SIG-M5 treated with dmso at 0.1 percent for 504 hours (cell line): ENCODE measurements at regions not wholly inside any gene's neighbourhood (a gene's known extent, or its start where the extent isn't known, plus 50 kb on each side); places are given as distances from the start of the nearest gene placed in this dataset.

Experiments
- DNase-seq: peaks from one replicate; lab custom pipeline; 2025; ENCODE audit not compliant: unreplicated experiment; lab: John Stamatoyannopoulos, UW

DNA sequence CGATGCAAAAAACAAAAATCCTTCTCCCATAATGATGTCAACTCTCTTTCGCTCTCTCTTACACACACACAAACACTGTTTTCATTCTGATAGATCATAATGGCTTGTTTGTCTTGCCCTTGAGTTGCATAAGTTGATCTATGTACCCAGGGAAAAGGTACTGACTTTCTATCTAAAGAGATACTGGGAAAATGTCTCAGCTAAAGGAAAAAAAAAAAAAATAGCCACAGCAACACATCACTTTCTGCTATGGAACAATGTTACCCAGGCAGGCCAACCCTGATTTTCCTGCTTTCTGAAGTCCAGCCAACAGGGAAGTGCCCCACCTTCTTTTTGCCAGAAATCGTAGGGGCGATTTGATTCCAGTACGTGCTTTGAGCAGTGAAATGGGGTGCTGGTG is 212.6 kb upstream of the ACTBL2 start:
- DNase-seq, result no peak

DNA sequence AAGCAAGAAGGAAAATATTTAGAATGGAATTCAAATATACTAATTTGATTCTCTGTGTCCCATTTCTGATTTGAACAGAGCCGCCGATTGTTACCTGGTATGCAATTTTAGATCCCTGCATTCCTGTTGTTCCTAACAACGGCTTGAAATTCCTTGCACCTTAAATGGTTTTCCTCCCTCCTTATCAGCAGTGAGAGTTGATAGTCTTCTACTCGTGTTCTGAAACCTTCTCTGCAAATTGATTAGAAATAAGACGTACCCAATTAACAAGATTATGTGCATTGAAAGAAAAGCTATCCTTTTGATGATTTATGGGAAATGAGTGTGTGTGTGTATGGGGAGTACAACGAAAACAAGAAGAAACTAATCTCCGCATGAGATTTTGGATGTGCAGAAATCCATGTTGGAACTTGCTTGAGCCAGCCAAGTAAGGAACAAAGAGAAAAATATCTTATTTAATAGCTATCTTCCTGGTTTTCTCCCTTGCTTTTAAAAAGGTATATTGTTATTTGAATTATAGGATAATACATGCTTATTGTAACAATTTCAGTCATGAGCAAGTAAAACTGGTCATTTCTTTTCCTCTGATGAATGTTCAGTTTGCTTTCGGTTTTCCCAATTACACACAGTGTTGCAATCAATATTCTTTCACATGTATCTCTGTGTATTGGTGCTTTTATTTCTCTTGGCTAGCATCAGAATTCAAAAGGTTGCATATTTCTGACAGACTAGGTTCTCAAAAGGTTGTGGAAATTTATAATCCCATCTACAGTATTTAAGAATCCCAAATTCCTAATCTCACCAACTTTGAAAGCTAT is 211.1 kb upstream of the ACTBL2 start:
- DNase-seq, result no peak

- DNase-seq, result peak; percentile 56
Measured at GRCh38 chr5:57692582-57693487, 210.2 kb upstream of the ACTBL2 start.

GRCh38 chr5:57690724-57691123 is 208.1 kb upstream of the ACTBL2 start:
- DNase-seq, result no peak

DNA sequence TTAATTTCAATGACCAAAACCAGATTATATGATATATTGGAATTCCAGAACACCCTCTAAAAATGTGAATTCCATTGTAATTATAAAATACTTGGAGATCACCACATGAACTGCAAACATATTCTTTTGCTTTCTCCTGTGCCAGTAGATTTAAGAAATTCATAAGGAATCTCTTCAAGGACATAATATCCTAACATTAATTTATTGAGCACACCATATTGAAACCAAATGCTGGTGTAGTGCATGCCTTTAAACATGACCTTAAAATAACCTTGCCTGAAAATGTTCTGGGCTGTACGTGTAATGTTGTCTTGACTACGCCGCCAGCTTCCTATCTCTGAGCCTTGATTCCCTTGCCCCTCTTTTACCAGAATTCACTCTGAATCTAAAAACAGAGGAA is 205.0 kb upstream of the ACTBL2 start:
- DNase-seq, result no peak

DNA sequence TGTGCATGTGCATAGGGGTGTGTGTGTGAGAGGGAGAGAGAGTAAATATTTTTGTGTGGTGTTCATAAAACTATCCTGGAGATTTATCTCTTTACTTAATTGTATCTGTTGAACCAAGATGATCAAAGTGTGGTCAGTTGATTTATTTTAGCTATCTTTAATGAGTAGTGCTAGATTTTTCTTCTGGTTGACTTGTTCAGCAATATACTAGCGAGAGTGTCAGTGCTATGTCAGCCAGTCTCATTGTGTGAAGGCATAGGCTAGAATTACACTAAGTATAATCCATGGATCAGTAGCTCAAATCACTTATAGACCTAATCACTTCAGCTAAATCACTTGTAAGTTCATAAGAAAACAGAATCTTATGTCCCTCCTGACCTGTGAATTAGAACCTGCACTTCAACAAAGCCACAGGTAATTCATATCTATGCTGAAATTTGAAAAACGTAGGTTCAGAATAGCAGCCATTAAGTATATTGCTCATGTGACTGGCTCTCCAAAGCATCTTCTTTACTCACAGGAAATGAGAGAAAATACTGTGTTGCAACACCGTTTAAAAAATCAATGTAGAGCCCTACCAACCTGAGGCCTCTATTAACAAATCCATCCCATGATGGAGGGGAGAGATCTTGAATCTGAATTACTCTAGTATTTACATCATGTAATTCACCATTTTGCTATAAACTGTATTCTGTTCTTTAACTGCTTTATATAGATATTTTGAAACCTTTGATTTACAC is 203.1 kb upstream of the ACTBL2 start:
- DNase-seq, result no peak

DNA sequence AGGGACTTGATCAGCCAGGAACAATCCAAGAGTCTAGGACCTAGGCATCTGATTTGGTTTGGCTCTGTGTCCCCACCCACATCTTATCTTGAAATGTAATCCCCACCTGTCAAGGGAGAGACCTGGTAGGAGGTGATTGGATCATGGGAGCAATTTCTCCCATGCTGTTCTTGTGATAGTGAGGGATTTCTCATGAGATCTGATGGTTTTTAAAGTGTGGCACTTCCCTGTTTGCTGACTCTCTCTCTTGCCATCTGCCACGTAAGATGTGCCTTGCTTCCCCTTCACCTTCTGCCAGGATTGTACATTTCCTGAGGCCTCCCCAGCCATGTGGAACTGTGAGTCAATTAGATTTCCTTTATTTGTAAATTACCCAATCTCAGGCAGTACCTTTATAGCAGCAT is 201.7 kb upstream of the ACTBL2 start:
- no peak for DNase-seq

DNA sequence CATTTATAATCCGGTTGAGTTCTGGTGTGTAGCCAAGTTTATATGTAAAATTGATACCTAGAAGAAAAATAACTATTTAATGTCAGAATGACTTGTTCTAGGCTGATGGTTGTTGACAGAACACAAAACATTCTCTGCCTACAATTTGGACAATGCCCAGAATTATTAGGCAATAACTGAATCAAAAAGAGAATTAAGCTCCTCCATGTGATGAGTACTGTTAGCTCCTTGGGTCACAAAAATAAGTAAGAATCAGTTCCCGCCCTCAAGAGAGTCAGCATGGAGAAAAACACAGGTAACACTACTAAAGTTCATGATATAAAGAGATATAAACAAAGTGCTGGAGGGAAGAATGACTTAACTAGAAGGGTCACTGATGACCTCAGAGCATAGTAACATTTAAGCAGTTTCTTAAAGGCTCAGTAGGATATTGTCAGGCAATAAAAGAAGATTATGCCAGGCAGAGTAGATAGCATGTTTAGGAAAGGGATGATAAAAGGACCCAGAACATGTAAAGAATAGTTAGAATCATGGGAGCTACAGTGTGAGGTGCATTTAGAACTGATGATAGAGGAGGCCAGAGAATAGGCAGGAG is 200.5 kb upstream of the ACTBL2 start:
- no peak for DNase-seq

- no peak for DNase-seq
Measured at GRCh38 chr5:57681942-57682341, 199.3 kb upstream of the ACTBL2 start.

GRCh38 chr5:57680686-57681085 is 198.1 kb upstream of the ACTBL2 start:
- no peak for DNase-seq

GRCh38 chr5:57677235-57677634 is 194.6 kb upstream of the ACTBL2 start:
- no peak for DNase-seq

DNA sequence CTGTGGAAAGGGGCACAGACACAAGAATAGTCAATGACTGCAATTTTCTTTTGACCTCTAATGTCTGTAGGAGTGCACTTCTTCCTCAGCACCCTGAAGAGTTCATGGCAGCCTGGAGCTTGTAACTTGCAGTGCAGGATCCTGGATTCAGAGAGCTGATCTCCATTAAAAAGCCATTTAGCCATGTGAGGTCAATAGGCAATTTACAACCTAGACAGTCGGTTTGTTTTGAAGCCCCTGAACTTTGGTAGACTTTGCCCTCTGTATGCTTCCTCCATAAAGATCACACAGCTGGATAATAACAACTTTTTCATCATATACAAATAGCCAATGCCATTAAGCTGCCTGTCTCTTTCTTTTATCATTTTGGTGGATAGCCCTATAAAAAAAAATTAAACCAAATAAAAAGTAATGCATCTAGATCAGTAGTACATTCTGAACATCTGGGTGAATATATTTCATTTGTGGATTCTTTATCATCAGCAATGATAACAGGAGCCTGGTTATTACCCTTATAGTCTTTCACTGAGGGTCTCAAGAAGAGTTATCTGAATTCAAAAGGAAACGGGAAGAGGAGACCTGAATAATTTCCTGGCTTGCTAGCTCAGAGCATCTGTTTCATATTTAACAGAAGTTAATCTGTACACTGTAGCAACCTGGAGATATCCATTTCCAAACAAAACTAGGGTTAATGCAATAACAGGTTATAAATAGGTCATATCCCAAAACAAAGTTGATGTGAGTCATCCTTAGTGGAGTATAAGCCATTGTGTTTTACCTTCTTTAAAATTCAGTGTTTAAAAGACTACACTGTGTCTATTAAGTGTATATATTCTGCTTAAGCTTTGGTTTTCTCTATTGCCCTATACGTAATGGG is 193.8 kb upstream of the ACTBL2 start:
- no peak for DNase-seq

- DNase-seq, result no peak
Measured at GRCh38 chr5:57675236-57675635, 192.6 kb upstream of the ACTBL2 start.

DNA sequence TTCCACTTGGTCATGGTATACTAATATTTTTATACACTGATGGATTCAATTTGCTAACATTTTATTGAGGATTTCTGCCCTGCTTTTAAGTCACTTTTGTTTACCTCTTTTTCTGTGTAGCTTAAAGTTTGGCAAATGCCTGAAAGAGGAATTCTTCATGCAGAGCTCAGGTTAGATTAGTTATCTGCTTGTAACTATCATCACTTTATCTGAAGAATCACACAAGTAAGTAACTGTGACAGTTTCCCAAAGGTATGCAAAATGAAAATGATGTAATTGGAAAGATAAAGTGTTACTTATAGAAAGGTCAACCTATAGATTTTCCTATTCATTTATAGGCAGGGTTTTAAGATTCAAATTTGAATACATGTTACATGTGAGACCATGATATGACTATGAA is 188.8 kb upstream of the ACTBL2 start:
- DNase-seq, result no peak

- no peak for DNase-seq
Measured at GRCh38 chr5:57666582-57666981, 184.0 kb upstream of the ACTBL2 start.

DNA sequence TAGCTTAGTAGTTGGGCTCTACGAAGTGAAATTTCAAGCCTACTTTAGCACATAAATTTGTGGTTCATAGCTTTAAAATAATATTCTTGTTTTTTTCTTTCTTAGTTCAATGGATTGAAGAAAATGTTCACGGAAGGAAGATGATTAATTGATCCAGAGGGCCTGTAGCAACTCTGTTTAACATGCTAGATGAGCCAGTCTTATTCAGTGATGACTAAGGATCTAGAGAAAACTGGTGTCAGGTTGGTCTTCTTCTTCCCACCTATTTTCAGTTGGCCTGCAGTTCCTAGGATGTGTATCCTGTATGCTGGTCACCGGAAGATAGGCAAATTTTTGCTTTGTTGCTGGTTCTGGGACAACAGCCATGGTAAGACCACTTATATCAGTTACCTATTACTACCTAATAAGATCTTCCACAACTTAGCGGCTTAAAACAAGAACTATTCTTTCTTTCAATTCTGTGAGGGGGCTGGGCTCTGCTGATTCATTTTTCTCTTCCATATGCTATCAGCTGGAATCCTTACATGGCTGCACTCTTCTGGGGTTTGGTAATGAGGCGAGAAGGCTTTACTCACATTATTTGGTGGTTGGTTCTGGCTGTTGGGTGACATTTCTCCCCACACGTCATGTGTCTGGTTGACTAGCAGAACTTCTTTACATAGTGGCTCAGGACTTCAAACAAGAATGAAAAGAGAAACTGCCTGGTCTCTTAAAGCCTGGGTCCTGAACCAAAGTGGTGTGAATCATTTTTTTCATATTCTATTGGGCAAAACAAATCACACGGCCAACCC is 182.7 kb upstream of the ACTBL2 start:
- no peak for DNase-seq

- DNase-seq, result no peak
Measured at GRCh38 chr5:57664700-57665099, 182.1 kb upstream of the ACTBL2 start.

GRCh38 chr5:57663466-57663865 is 180.9 kb upstream of the ACTBL2 start:
- no peak for DNase-seq

DNA sequence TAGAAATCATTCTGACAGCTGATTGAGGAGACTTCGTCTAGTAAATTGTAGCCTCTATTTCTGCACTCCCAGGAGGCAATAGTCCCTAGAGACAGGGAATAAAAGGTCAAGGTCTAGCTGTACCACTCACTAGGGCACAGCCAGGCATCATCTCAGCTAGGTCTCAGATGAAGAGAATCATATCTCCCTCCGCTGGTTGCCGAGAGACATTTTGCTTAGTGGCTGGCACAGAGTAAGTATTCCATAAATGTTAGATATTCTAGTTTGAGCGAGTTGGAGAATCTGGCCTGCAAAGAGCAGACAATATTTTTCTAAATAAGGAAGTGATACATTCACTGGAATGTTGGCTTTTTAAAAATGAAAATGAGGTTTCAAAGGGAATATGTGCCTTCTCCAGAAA is 180.4 kb upstream of the ACTBL2 start:
- DNase-seq, result no peak
